ENCODE measurements at regions not wholly inside any gene's neighbourhood (a gene's known extent, or its start where the extent isn't known, plus 50 kb on each side); places are given as distances from the start of the nearest gene placed in this dataset.
A peak's percentile ranks its signal among the peaks of the same experiment; 100 is the strongest.
"Not testable (repeated sequence)": the region's sequence is repeated elsewhere in the genome, so short reads cannot be mapped to it uniquely, and the experiment has no call there.

GRCh38 chr4:33998291-33998690, 2246.0 kb downstream of the ARAP2 start:
- no peak for DNase-seq
- Mint-ChIP-seq H3K36me3 (no peaks in the 10 kb centered on the region), H3K27ac (no peak overlapping the region), H3K4me1 (no peaks in the 10 kb centered on the region), H3K4me3 (no peak overlapping the region), H3K27me3 (no peaks in the 10 kb centered on the region), H3K9me3 (no peaks in the 10 kb centered on the region)

- H3K4me1 Mint-ChIP-seq = no peaks in the 10 kb centered on the region
- no peak for DNase-seq
- H3K27ac Mint-ChIP-seq = no peak overlapping the region
- H3K36me3 Mint-ChIP-seq = no peaks in the 10 kb centered on the region
- H3K9me3 Mint-ChIP-seq = peaks cover 1% of the 10 kb centered on the region
- no peak overlapping the region for H3K4me3 Mint-ChIP-seq
- H3K27me3 Mint-ChIP-seq = no peaks in the 10 kb centered on the region
Observed at GRCh38 chr4:34000356-34000755, 2244.0 kb downstream of the ARAP2 start.

- H3K27ac Mint-ChIP-seq = peak overlapping the region; percentile 20
- H3K27me3 Mint-ChIP-seq, H3K9me3 Mint-ChIP-seq, H3K4me1 Mint-ChIP-seq, H3K36me3 Mint-ChIP-seq, H3K4me3 Mint-ChIP-seq, DNase-seq: not testable (repeated sequence)
Observed at GRCh38 chr4:34006540-34006939, 2237.8 kb downstream of the ARAP2 start.

- Mint-ChIP-seq H3K4me1 (peaks cover 5% of the 10 kb centered on the region), H3K4me3 (no peak overlapping the region), H3K9me3 (no peaks in the 10 kb centered on the region), H3K36me3 (no peaks in the 10 kb centered on the region), H3K27me3 (no peaks in the 10 kb centered on the region), H3K27ac (no peak overlapping the region)
- no peak for DNase-seq
Observed at GRCh38 chr4:34009951-34010350, 2234.4 kb downstream of the ARAP2 start.

- Mint-ChIP-seq H3K36me3 (no peaks in the 10 kb centered on the region), H3K9me3 (peaks cover 2% of the 10 kb centered on the region), H3K27ac (no peak overlapping the region), H3K4me1 (peaks cover 5% of the 10 kb centered on the region), H3K4me3 (no peak overlapping the region), H3K27me3 (no peaks in the 10 kb centered on the region)
- no peak for DNase-seq
Observed at GRCh38 chr4:34010751-34011519, 2233.4 kb downstream of the ARAP2 start.

- H3K9me3 Mint-ChIP-seq = no peaks in the 10 kb centered on the region
- no peaks in the 10 kb centered on the region for H3K27me3 Mint-ChIP-seq
- H3K4me1 Mint-ChIP-seq = no peaks in the 10 kb centered on the region
- H3K36me3 Mint-ChIP-seq = no peaks in the 10 kb centered on the region
- DNase-seq = no peak
- no peak overlapping the region for H3K27ac Mint-ChIP-seq
- H3K4me3 Mint-ChIP-seq = no peak overlapping the region
Observed at GRCh38 chr4:34035225-34035624, 2209.1 kb downstream of the ARAP2 start.

- Mint-ChIP-seq H3K36me3 (no peaks in the 10 kb centered on the region), H3K9me3 (no peaks in the 10 kb centered on the region), H3K4me1 (no peaks in the 10 kb centered on the region), H3K27ac (no peak overlapping the region), H3K27me3 (no peaks in the 10 kb centered on the region), H3K4me3 (no peak overlapping the region)
- no peak for DNase-seq
Observed at GRCh38 chr4:34037280-34037679, 2207.0 kb downstream of the ARAP2 start.

- no peak for DNase-seq
- H3K9me3 Mint-ChIP-seq = peaks cover 3% of the 10 kb centered on the region
- no peak overlapping the region for H3K27ac Mint-ChIP-seq
- H3K27me3 Mint-ChIP-seq = no peaks in the 10 kb centered on the region
- no peaks in the 10 kb centered on the region for H3K4me1 Mint-ChIP-seq
- H3K4me3 Mint-ChIP-seq = no peak overlapping the region
- no peaks in the 10 kb centered on the region for H3K36me3 Mint-ChIP-seq
Observed at GRCh38 chr4:34039766-34040165, 2204.5 kb downstream of the ARAP2 start.

GRCh38 chr4:34043131-34043530, 2201.2 kb downstream of the ARAP2 start:
- DNase-seq = no peak
- H3K27me3 Mint-ChIP-seq = no peaks in the 10 kb centered on the region
- no peak overlapping the region for H3K27ac Mint-ChIP-seq
- H3K36me3 Mint-ChIP-seq = no peaks in the 10 kb centered on the region
- H3K4me1 Mint-ChIP-seq = no peaks in the 10 kb centered on the region
- H3K9me3 Mint-ChIP-seq = peaks cover 6% of the 10 kb centered on the region
- H3K4me3 Mint-ChIP-seq = no peak overlapping the region

GRCh38 chr4:34046580-34046979, 2197.7 kb downstream of the ARAP2 start:
- H3K9me3 Mint-ChIP-seq = peaks cover 6% of the 10 kb centered on the region
- H3K4me3 Mint-ChIP-seq = no peak overlapping the region
- DNase-seq = no peak
- no peaks in the 10 kb centered on the region for H3K4me1 Mint-ChIP-seq
- peaks cover 2% of the 10 kb centered on the region for H3K36me3 Mint-ChIP-seq
- H3K27me3 Mint-ChIP-seq = no peaks in the 10 kb centered on the region
- H3K27ac Mint-ChIP-seq = no peak overlapping the region

GRCh38 chr4:34047363-34047762, 2197.0 kb downstream of the ARAP2 start:
- Mint-ChIP-seq H3K27me3 (no peaks in the 10 kb centered on the region), H3K4me3 (no peak overlapping the region), H3K4me1 (no peaks in the 10 kb centered on the region), H3K36me3 (peaks cover 2% of the 10 kb centered on the region), H3K9me3 (peaks cover 6% of the 10 kb centered on the region), H3K27ac (no peak overlapping the region)
- no peak for DNase-seq

GRCh38 chr4:34066126-34066525, 2178.2 kb downstream of the ARAP2 start:
- Mint-ChIP-seq H3K36me3 (no peaks in the 10 kb centered on the region), H3K27ac (no peak overlapping the region), H3K4me3 (no peak overlapping the region), H3K27me3 (no peaks in the 10 kb centered on the region), H3K9me3 (peaks cover under 1% of the 10 kb centered on the region), H3K4me1 (no peaks in the 10 kb centered on the region)
- DNase-seq = no peak

- no peaks in the 10 kb centered on the region for H3K4me1 Mint-ChIP-seq
- H3K27ac Mint-ChIP-seq = no peak overlapping the region
- H3K9me3 Mint-ChIP-seq = no peaks in the 10 kb centered on the region
- no peak overlapping the region for H3K4me3 Mint-ChIP-seq
- DNase-seq = no peak
- H3K27me3 Mint-ChIP-seq = no peaks in the 10 kb centered on the region
- H3K36me3 Mint-ChIP-seq = no peaks in the 10 kb centered on the region
Observed at GRCh38 chr4:34091451-34091850, 2152.9 kb downstream of the ARAP2 start.

- H3K9me3 Mint-ChIP-seq = no peaks in the 10 kb centered on the region
- no peaks in the 10 kb centered on the region for H3K36me3 Mint-ChIP-seq
- no peak overlapping the region for H3K27ac Mint-ChIP-seq
- H3K4me3 Mint-ChIP-seq = no peak overlapping the region
- H3K27me3 Mint-ChIP-seq = no peaks in the 10 kb centered on the region
- no peak for DNase-seq
- H3K4me1 Mint-ChIP-seq = no peaks in the 10 kb centered on the region
Observed at GRCh38 chr4:34094114-34094513, 2150.2 kb downstream of the ARAP2 start.

- Mint-ChIP-seq H3K9me3 (no peaks in the 10 kb centered on the region), H3K4me3 (no peak overlapping the region), H3K36me3 (no peaks in the 10 kb centered on the region), H3K27ac (no peak overlapping the region), H3K27me3 (no peaks in the 10 kb centered on the region), H3K4me1 (no peaks in the 10 kb centered on the region)
- DNase-seq = no peak
Observed at GRCh38 chr4:34105311-34105710, 2139.0 kb downstream of the ARAP2 start.

GRCh38 chr4:34108391-34108790, 2135.9 kb downstream of the ARAP2 start:
- H3K27me3 Mint-ChIP-seq = no peaks in the 10 kb centered on the region
- peaks cover 3% of the 10 kb centered on the region for H3K9me3 Mint-ChIP-seq

More at GRCh38 chr4:34108391-34108790, 2135.9 kb downstream of the ARAP2 start:
- H3K4me3 Mint-ChIP-seq = no peak overlapping the region
- H3K4me1 Mint-ChIP-seq = no peaks in the 10 kb centered on the region
- no peak for DNase-seq
- H3K27ac Mint-ChIP-seq = no peak overlapping the region
- no peaks in the 10 kb centered on the region for H3K36me3 Mint-ChIP-seq
